SHP77 (cell line): ENCODE measurements at regions not wholly inside any gene's neighbourhood (a gene's known extent, or its start where the extent isn't known, plus 50 kb on each side); places are given as distances from the start of the nearest gene placed in this dataset.

Source experiments
- DNase-seq, 2 experiments: peaks; one replicate each; lab custom pipeline; 2025; lab: John Stamatoyannopoulos, UW

- no peak for DNase-seq
Measured at GRCh38 chr15:66945842-66946241, 119.6 kb upstream of the SMAD3 start.

- DNase-seq = peak; percentile 43 to 46
Measured at GRCh38 chr15:66946578-66947164, 118.7 kb upstream of the SMAD3 start.

GRCh38 chr15:66947471-66947870 lies 117.9 kb upstream of the SMAD3 start:
- no peak for DNase-seq

GRCh38 chr15:66948294-66948693 lies 117.1 kb upstream of the SMAD3 start:
- no peak for DNase-seq

- no peak for DNase-seq
Measured at GRCh38 chr15:66950114-66950513, 115.3 kb upstream of the SMAD3 start.

GRCh38 chr15:66951531-66952320 lies 113.7 kb upstream of the SMAD3 start:
- no peak for DNase-seq

GRCh38 chr15:66952756-66953522 lies 112.5 kb upstream of the SMAD3 start:
- no peak for DNase-seq

- no peak for DNase-seq
Measured at GRCh38 chr15:66953523-66954229, 111.7 kb upstream of the SMAD3 start.

- DNase-seq = no peak
Measured at GRCh38 chr15:66954601-66955000, 110.8 kb upstream of the SMAD3 start.

GRCh38 chr15:66955001-66955516 lies 110.3 kb upstream of the SMAD3 start:
- DNase-seq = no peak

GRCh38 chr15:66955871-66956585 lies 109.4 kb upstream of the SMAD3 start:
- DNase-seq = no peak

GRCh38 chr15:66956672-66957430 lies 108.6 kb upstream of the SMAD3 start:
- DNase-seq = no peak

- no peak for DNase-seq
Measured at GRCh38 chr15:66957431-66957720, 108.0 kb upstream of the SMAD3 start.

GRCh38 chr15:66959066-66959465 lies 106.3 kb upstream of the SMAD3 start:
- DNase-seq = no peak

- DNase-seq = no peak
Measured at GRCh38 chr15:66959875-66960274, 105.5 kb upstream of the SMAD3 start.

- DNase-seq = no peak
Measured at GRCh38 chr15:66960519-66960918, 104.9 kb upstream of the SMAD3 start.

- DNase-seq = no peak
Measured at GRCh38 chr15:66961407-66961884, 104.0 kb upstream of the SMAD3 start.

- no peak for DNase-seq
Measured at GRCh38 chr15:66961901-66962300, 103.5 kb upstream of the SMAD3 start.

- no peak for DNase-seq
Measured at GRCh38 chr15:66962522-66962921, 102.9 kb upstream of the SMAD3 start.

GRCh38 chr15:66963084-66963483 lies 102.3 kb upstream of the SMAD3 start:
- no peak for DNase-seq

GRCh38 chr15:66963710-66964109 lies 101.7 kb upstream of the SMAD3 start:
- no peak for DNase-seq
